GM12891 (cell line): ENCODE measurements at regions not wholly inside any gene's neighbourhood (a gene's known extent, or its start where the extent isn't known, plus 50 kb on each side); places are given as distances from the start of the nearest gene placed in this dataset.
A peak's percentile ranks its signal among the peaks of the same experiment; 100 is the strongest.

Experiments used
- DNase-seq: peaks from one replicate; pipeline ENCODE4 v3.0.0; 2011; ENCODE audit warnings: low spot score; ENCODE audit not compliant: insufficient read length
- FAIRE-seq: peaks from 2 replicates; lab custom pipeline; 2011; peaks lifted over from hg19 to GRCh38; lab: Jason Lieb, UNC
- PAX5 ChIP-seq: IDR thresholded peaks from 2 replicates; pipeline ENCODE4 v1.6.1; 2011; ENCODE audit warnings: low read length, moderate library complexity, mild to moderate bottlenecking; ENCODE audit not compliant: insufficient read depth, severe bottlenecking
- POLR2A ChIP-seq: IDR thresholded peaks from 2 replicates; pipeline ENCODE4 v1.6.1; 2011; ENCODE audit warnings: low read depth, low read length, control low read depth
- POLR2AphosphoS5 ChIP-seq: IDR thresholded peaks from 2 replicates; pipeline ENCODE4 v1.6.1; 2011; ENCODE audit warnings: low read depth, low read length, control low read depth
- POU2F2 ChIP-seq: IDR thresholded peaks from 2 replicates; pipeline ENCODE4 v1.6.1; 2011; ENCODE audit warnings: low read depth, mild to moderate bottlenecking, control low read depth, low read length, moderate library complexity
- SPI1 ChIP-seq: IDR thresholded peaks from 2 replicates; pipeline ENCODE4 v1.6.1; 2011; ENCODE audit warnings: low read depth, low read length, control low read depth
- TAF1 ChIP-seq: IDR thresholded peaks from 2 replicates; pipeline ENCODE4 v1.6.1; 2011; ENCODE audit warnings: low read depth, low read length, control low read depth

- DNase-seq (no peak), FAIRE-seq (no peak)
- no peak for TF ChIP-seq POU2F2
- no peak for TF ChIP-seq TAF1
- TF ChIP-seq PAX5 = no peak
- TF ChIP-seq POLR2AphosphoS5 = no peak
- TF ChIP-seq SPI1 = no peak
- TF ChIP-seq POLR2A = no peak
These were observed 197.5 kb upstream of the JARID2 start for GRCh38 chr6:15048367-15048766.

GRCh38 chr6:15058200-15059061, 187.4 kb upstream of the JARID2 start:
- no peak for DNase-seq
- TF ChIP-seq POLR2A (no peak), SPI1 (no peak)
- FAIRE-seq = no peak

GRCh38 chr6:15061180-15061641, 184.7 kb upstream of the JARID2 start:
- FAIRE-seq (no peak), DNase-seq (no peak)
- TF ChIP-seq TAF1 (no peak), SPI1 (peak; percentile 60), PAX5 (no peak), POU2F2 (no peak), POLR2A (no peak), POLR2AphosphoS5 (no peak)

- FAIRE-seq (no peak), DNase-seq (no peak)
- TF ChIP-seq POLR2A = no peak
- no peak for TF ChIP-seq PAX5
- no peak for TF ChIP-seq SPI1
These were observed 183.9 kb upstream of the JARID2 start for GRCh38 chr6:15061908-15062515.

- no peak for DNase-seq
- no peak for FAIRE-seq
- TF ChIP-seq POU2F2 = no peak
- no peak for TF ChIP-seq POLR2A
- no peak for TF ChIP-seq POLR2AphosphoS5
- TF ChIP-seq SPI1 = no peak
- TF ChIP-seq PAX5 = no peak
- TF ChIP-seq TAF1 = no peak
These were observed 183.2 kb upstream of the JARID2 start for GRCh38 chr6:15062516-15063252.

GRCh38 chr6:15063253-15063853, 182.5 kb upstream of the JARID2 start:
- TF ChIP-seq POLR2AphosphoS5 = no peak
- TF ChIP-seq SPI1 = peak; percentile 93
- no peak for TF ChIP-seq POU2F2
- TF ChIP-seq TAF1 = no peak
- no peak for FAIRE-seq
- no peak for DNase-seq

- no peak for TF ChIP-seq POU2F2
- TF ChIP-seq POLR2A = no peak
- no peak for TF ChIP-seq SPI1
- TF ChIP-seq PAX5 = no peak
- no peak for TF ChIP-seq TAF1
- no peak for TF ChIP-seq POLR2AphosphoS5
- no peak for FAIRE-seq
These were observed 180.4 kb upstream of the JARID2 start for GRCh38 chr6:15065261-15065989.

GRCh38 chr6:15066089-15066758, 179.6 kb upstream of the JARID2 start:
- TF ChIP-seq PAX5 (no peak), POLR2AphosphoS5 (no peak), POU2F2 (no peak), SPI1 (no peak), POLR2A (no peak), TAF1 (no peak)
- no peak for DNase-seq
- FAIRE-seq = no peak

More at GRCh38 chr6:15065261-15065989, 180.4 kb upstream of the JARID2 start:
- no peak for DNase-seq
